ENCODE measurements at regions not wholly inside any gene's neighbourhood (a gene's known extent, or its start where the extent isn't known, plus 50 kb on each side); places are given as distances from the start of the nearest gene placed in this dataset.

DNA sequence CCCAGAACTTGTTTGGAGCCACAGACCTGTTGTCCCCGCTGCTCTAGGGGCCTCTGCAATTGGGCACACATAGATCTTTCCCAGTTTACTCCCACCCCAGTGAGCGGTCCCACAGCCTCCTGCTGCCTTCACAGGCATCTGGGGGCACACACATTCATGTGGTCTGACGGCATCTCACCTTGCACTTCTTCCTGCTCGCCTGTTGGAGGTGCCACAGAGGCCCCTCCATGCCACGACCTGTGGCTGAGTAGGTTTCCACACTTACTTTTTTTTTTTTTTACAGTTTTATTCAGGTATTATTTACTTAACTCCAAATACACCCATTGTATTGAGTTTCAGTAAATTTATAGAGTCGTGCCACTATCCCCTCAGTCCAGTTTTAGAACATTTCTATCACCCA, 68.9 kb upstream of the SEPTIN5 start:
- no peak for DNase-seq
- Histone ChIP-seq H3K27me3 (replicated peaks) (peaks cover 1% of the 10 kb centered on the region), H3K4me3 (ENCODE audit: low read depth, low read length) (no peak overlapping the region), H3K36me3 (replicated peaks) (no peaks in the 10 kb centered on the region), H3K27ac (no peak overlapping the region)
- in situ Hi-C loops (cut with HindIII; ENCODE audit: low pct_ligation_motif_present, low sequenced_read_pairs), result no loop called here
- TF ChIP-seq CTCF (IDR thresholded peaks at IDR 0.05; ENCODE audit: low read depth, low read length, missing control alignments), result no peak

DNA sequence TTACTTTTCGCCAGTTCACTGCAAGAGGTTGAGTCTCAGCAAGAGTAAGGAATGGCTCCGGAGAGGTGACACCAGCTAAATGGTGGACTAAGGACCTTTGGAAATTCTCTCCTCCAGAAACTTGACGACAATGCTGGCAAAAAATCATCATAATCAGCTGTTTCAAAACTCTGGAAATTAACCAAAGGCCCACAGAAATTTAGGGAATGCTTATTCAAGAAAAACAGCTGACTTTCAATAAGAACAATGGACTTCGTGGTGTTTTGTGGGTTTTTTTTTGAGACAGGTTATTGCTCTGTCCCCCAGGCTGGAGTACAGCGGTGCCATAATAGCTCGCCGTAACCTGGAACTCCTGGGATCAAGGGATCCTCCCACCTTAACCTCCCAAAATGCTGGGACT, 68.4 kb upstream of the SEPTIN5 start:
- no peak overlapping the region for H3K4me3 ChIP-seq (ENCODE audit: low read depth, low read length)
- no peaks in the 10 kb centered on the region for H3K36me3 ChIP-seq (replicated peaks)
- no peak overlapping the region for H3K27ac ChIP-seq
- no peak for DNase-seq
- H3K27me3 ChIP-seq (replicated peaks), result peaks cover 3% of the 10 kb centered on the region
- in situ Hi-C loops (cut with HindIII; ENCODE audit: low pct_ligation_motif_present, low sequenced_read_pairs), result no loop called here
- no peak for TF ChIP-seq CTCF (IDR thresholded peaks at IDR 0.05; ENCODE audit: low read depth, low read length, missing control alignments)

GRCh38 chr22:19646383-19646782, 67.9 kb upstream of the SEPTIN5 start:
- H3K36me3 ChIP-seq (replicated peaks), result no peaks in the 10 kb centered on the region
- no peak overlapping the region for H3K4me3 ChIP-seq (ENCODE audit: low read depth, low read length)
- no peak overlapping the region for H3K27ac ChIP-seq
- DNase-seq, result no peak
- no peak for TF ChIP-seq CTCF (IDR thresholded peaks at IDR 0.05; ENCODE audit: low read depth, low read length, missing control alignments)
- H3K27me3 ChIP-seq (replicated peaks), result peaks cover 5% of the 10 kb centered on the region
- in situ Hi-C loops (cut with HindIII; ENCODE audit: low pct_ligation_motif_present, low sequenced_read_pairs), result no loop called here

DNA sequence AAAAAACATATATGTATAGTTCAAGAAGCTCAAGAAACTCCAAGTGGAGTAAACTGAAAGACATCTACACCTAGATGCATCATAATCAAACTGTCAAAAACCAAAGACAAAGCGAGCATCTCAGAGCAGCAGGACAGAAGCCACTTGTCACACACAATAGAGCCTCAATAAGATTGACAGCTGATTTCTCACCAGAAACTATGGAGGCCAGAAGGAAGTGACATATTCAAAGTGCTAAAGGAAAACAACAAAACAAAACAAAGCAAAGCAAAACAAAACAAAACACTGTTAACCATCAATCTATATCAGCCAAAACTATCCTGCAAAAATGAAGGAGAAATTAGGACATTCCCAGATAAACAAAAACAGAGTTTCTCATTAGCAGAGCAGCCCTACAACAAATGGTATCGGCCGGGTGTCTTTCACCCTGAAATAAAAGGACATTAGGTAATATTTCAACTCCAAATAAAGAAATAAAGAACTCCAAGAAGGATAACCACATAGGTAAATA, 65.8 kb upstream of the SEPTIN5 start:
- in situ Hi-C loops (cut with HindIII; ENCODE audit: low pct_ligation_motif_present, low sequenced_read_pairs), result no loop called here

DNA sequence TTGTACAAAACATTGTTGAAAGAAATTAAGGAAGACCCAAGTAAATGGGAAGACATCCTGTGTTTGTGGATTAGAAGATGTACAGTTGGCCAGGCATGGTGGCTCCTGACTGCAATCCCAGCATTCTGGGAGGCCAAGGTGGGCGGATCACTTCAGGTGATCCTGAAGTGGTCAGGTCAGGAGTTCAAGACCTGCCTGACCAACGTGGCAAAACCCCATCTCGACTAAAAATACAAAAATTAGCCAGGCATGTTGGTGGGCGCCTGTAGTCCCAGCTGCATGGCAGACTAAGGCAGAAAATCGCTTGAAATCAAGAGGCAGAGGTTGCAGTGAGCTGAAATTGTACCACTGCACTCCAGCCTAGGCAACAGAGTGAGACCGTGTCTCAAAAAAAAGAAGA, 62.0 kb upstream of the SEPTIN5 start:
- no peak for TF ChIP-seq CTCF (IDR thresholded peaks at IDR 0.05; ENCODE audit: low read depth, low read length, missing control alignments)
- Histone ChIP-seq H3K4me3 (ENCODE audit: low read depth, low read length) (no peak overlapping the region), H3K27me3 (replicated peaks) (peaks cover 3% of the 10 kb centered on the region), H3K36me3 (replicated peaks) (no peaks in the 10 kb centered on the region), H3K27ac (no peak overlapping the region)
- no peak for DNase-seq
- in situ Hi-C loops (cut with HindIII; ENCODE audit: low pct_ligation_motif_present, low sequenced_read_pairs), result no loop called here

More for the DNA sequence above, 65.8 kb upstream of the SEPTIN5 start:
- Histone ChIP-seq H3K27me3 (replicated peaks) (peaks cover 5% of the 10 kb centered on the region), H3K36me3 (replicated peaks) (no peaks in the 10 kb centered on the region), H3K27ac (no peak overlapping the region), H3K4me3 (ENCODE audit: low read depth, low read length) (no peak overlapping the region)
- no peak for DNase-seq
- TF ChIP-seq CTCF (IDR thresholded peaks at IDR 0.05; ENCODE audit: low read depth, low read length, missing control alignments), result no peak

GRCh38 chr22:19654338-19654987, 59.8 kb upstream of the SEPTIN5 start:
- Histone ChIP-seq H3K27ac (no peak overlapping the region), H3K27me3 (replicated peaks) (peaks cover 3% of the 10 kb centered on the region), H3K36me3 (replicated peaks) (no peaks in the 10 kb centered on the region), H3K4me3 (ENCODE audit: low read depth, low read length) (no peak overlapping the region)
- DNase-seq, result no peak
- no peak for TF ChIP-seq CTCF (IDR thresholded peaks at IDR 0.05; ENCODE audit: low read depth, low read length, missing control alignments)
- in situ Hi-C loops (cut with HindIII; ENCODE audit: low pct_ligation_motif_present, low sequenced_read_pairs), result no loop called here
